GM12891 (cell line): ENCODE measurements at regions not wholly inside any gene's neighbourhood (a gene's known extent, or its start where the extent isn't known, plus 50 kb on each side); places are given as distances from the start of the nearest gene placed in this dataset.
"Not testable (repeated sequence)": the region's sequence is repeated elsewhere in the genome, so short reads cannot be mapped to it uniquely, and the experiment has no call there.

Source experiments
- POLR2A ChIP-seq: IDR thresholded peaks from 2 replicates; pipeline ENCODE4 v1.6.1; 2011; ENCODE audit warnings: low read depth, low read length, control low read depth
- POLR2AphosphoS5 ChIP-seq: IDR thresholded peaks from 2 replicates; pipeline ENCODE4 v1.6.1; 2011; ENCODE audit warnings: low read depth, low read length, control low read depth
- TAF1 ChIP-seq: IDR thresholded peaks from 2 replicates; pipeline ENCODE4 v1.6.1; 2011; ENCODE audit warnings: low read depth, low read length, control low read depth

DNA sequence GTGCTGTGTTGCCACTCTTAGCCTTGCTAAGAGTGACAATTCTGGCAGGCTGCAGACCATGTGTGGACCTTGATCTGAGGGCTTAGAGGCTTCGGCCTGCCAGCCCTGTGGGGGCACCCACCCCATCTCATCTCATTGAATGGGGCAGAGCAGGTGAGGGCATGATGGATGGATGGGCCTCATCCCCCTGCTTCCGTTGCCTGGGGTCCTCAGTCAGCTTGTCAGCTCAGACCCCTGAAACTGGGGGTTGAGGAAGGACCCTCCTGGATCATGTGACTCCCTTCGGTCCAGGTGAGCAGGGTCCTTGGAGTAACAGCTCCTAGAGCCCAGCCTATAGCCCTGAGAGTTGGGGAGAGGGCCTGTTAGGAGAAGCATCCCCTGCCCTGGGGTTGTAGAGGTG lies 3076.8 kb downstream of the RPIA start:
- not testable (repeated sequence) for TF ChIP-seq POLR2A, POLR2AphosphoS5, TAF1
